ENCODE measurements at regions not wholly inside any gene's neighbourhood (a gene's known extent, or its start where the extent isn't known, plus 50 kb on each side); places are given as distances from the start of the nearest gene placed in this dataset.

DNA sequence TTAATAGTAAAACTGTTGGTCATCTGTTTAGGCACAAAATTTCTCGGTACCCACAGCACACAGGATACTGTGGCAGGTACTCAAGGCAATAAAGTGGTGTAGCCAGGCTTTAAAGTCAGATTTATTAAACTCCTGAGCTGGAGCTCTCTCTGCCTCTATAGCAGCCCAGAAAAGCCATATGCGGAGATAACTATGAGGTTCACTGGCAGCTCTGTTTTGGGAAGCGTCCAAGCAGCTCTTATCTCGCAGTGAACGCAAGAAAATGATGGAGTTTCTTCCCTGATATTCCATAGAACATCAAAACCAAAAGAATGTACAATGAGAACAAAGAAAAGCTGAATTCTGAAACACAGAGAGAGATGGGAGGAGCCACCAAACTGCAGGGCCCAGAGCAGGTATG lies 248.3 kb downstream of the C1orf94 start:
- TF ChIP-seq, protein P1, sequence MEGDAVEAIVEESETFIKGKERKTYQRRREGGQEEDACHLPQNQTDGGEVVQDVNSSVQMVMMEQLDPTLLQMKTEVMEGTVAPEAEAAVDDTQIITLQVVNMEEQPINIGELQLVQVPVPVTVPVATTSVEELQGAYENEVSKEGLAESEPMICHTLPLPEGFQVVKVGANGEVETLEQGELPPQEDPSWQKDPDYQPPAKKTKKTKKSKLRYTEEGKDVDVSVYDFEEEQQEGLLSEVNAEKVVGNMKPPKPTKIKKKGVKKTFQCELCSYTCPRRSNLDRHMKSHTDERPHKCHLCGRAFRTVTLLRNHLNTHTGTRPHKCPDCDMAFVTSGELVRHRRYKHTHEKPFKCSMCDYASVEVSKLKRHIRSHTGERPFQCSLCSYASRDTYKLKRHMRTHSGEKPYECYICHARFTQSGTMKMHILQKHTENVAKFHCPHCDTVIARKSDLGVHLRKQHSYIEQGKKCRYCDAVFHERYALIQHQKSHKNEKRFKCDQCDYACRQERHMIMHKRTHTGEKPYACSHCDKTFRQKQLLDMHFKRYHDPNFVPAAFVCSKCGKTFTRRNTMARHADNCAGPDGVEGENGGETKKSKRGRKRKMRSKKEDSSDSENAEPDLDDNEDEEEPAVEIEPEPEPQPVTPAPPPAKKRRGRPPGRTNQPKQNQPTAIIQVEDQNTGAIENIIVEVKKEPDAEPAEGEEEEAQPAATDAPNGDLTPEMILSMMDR (IDR thresholded peaks at IDR 0.05; ENCODE audit: low read length) = no peak
- TF ChIP-seq EZH2 (IDR thresholded peaks at IDR 0.05; ENCODE audit: borderline replicate concordance, low read length) = no peak
